HCT116 (cell line): ENCODE measurements at regions not wholly inside any gene's neighbourhood (a gene's known extent, or its start where the extent isn't known, plus 50 kb on each side); places are given as distances from the start of the nearest gene placed in this dataset.
A peak's percentile ranks its signal among the peaks of the same experiment; 100 is the strongest.

Experiments
- ATAC-seq: fragments of 200-7000 bp; cut with Tn5 transposase; 2 replicates; pipeline ENCODE4 v1.9.1; 2020; ENCODE audit warnings: mild to moderate bottlenecking, moderate library complexity
- BruUV-seq: library from RNA; stranded (reverse); fragments of 400-500 nt; replicated peaks from 2 replicates; lab custom pipeline; 2021; lab: Mats Ljungman, UMichigan
- CTCF ChIA-PET: fragments of 300-600 bp; sonication (Branson Sonifier 250); formaldehyde crosslinking; loops from one replicate; lab custom pipeline; 2021; ENCODE audit warnings: antibody characterized with exemption; lab: Charles Lee
- POLR2A ChIA-PET: fragments of 300-600, 350-600 bp; sonication (Branson Sonifier 250); formaldehyde crosslinking; loops from one replicate; lab custom pipeline; 2021; ENCODE audit warnings: antibody characterized with exemption; lab: Charles Lee
- RAD21 ChIA-PET, 2 experiments: fragments of 300-600 bp; sonication (Branson Sonifier 250); formaldehyde crosslinking; loops; one replicate each; lab custom pipeline; 2023; ENCODE audit warnings: low total read pairs in 2 of 2; ENCODE audit not compliant: uncharacterized antibody in 2 of 2, unreplicated experiment in 2 of 2, low non-redundant PET in 1 of 2; lab: Charles Lee
- DNase-seq: peaks from one replicate; pipeline ENCODE4 v3.0.0-alpha.2; 2010; ENCODE audit warnings: low read depth, low spot score
- H2AFZ ChIP-seq: fragments of 200-600 bp; shearing (Covaris generic), sonication (generic); 2 replicates; pipeline ENCODE4 v1.6.1; 2017; ENCODE audit warnings: low read depth, mixed run types, mixed read lengths, antibody characterized with exemption, low read length; ENCODE audit not compliant: poor library complexity, severe bottlenecking
- H3K27ac ChIP-seq: 2 replicates; pipeline ENCODE4 v1.5.1; 2012; ENCODE audit warnings: low read depth, low read length
- H3K27me3 ChIP-seq: fragments of 200-600 bp; sonication (generic); 2 replicates; pipeline ENCODE4 v1.6.1; 2016; ENCODE audit warnings: mixed run types, low read length, mixed read lengths; ENCODE audit not compliant: insufficient read depth
- H3K36me3 ChIP-seq, 2 experiments: fragments of 200-500 bp in 1 of 2; fragments of 200-600 bp in 1 of 2; sonication (Bioruptor generic) in 1 of 2; sonication (generic) in 1 of 2; 2 replicates each; pipeline versions ENCODE4 v1.5.1 to v1.6.1; 2014 to 2016; ENCODE audit warnings: low read length in 2 of 2, inconsistent platforms in 1 of 2, mixed read lengths in 1 of 2, mixed run types in 1 of 2; ENCODE audit not compliant: insufficient read depth in 2 of 2, control insufficient read depth in 1 of 2
- H3K4me1 ChIP-seq, 2 experiments: fragments of 200-600 bp in 1 of 2; sonication (generic) in 1 of 2; 2 replicates each; pipeline versions ENCODE4 v1.5.1 to v1.6.1; 2012 to 2017; ENCODE audit warnings: low read length in 2 of 2, inconsistent platforms in 1 of 2, mild to moderate bottlenecking in 1 of 2, mixed read lengths in 1 of 2, mixed run types in 1 of 2, moderate library complexity in 1 of 2; ENCODE audit not compliant: insufficient read depth in 2 of 2, control insufficient read depth in 1 of 2
- H3K4me2 ChIP-seq: fragments of 200-600 bp; sonication (generic); 2 replicates; pipeline ENCODE4 v1.6.1; 2017; ENCODE audit warnings: mixed run types, low read length, mixed read lengths
- H3K4me3 ChIP-seq, 2 experiments: fragments of 200-600 bp in 1 of 2; sonication (generic) in 1 of 2; replicated peaks in 1 of 2; 2 replicates each; pipeline ENCODE4 v1.5.1; 2011 to 2016; ENCODE audit warnings: low read length in 2 of 2, control low read depth in 1 of 2, low read depth in 1 of 2, mild to moderate bottlenecking in 1 of 2, mixed read lengths in 1 of 2, mixed run types in 1 of 2
- H3K79me2 ChIP-seq: fragments of 200-600 bp; sonication (generic); 2 replicates; pipeline ENCODE4 v1.6.1; 2017; ENCODE audit warnings: mild to moderate bottlenecking, mixed run types, low read length, moderate library complexity, mixed read lengths; ENCODE audit not compliant: insufficient read depth
- H3K9ac ChIP-seq: fragments of 200-600 bp; sonication (generic); 2 replicates; pipeline ENCODE4 v1.6.1; 2016; ENCODE audit warnings: low read length, mixed read lengths
- H3K9me2 ChIP-seq: fragments of 200-600 bp; sonication (generic), shearing (Covaris generic); 2 replicates; pipeline ENCODE4 v1.6.1; 2017; ENCODE audit warnings: mixed run types, mild to moderate bottlenecking, moderate library complexity; ENCODE audit not compliant: insufficient read depth
- H3K9me3 ChIP-seq, 2 experiments: fragments of 200-500 bp in 1 of 2; fragments of 200-600 bp in 1 of 2; sonication (Bioruptor generic) in 1 of 2; sonication (generic) in 1 of 2; 2 replicates each; pipeline ENCODE4 v1.6.1; 2014 to 2017; ENCODE audit warnings: low read length in 2 of 2, mixed read lengths in 2 of 2, inconsistent platforms in 1 of 2, low read depth in 1 of 2, mild to moderate bottlenecking in 1 of 2, mixed run types in 1 of 2, moderate library complexity in 1 of 2; ENCODE audit not compliant: control insufficient read depth in 1 of 2, insufficient read depth in 1 of 2
- H4K20me1 ChIP-seq: fragments of 200-600 bp; sonication (generic), shearing (Covaris generic); 2 replicates; pipeline ENCODE4 v1.6.1; 2017; ENCODE audit warnings: mixed run types, mild to moderate bottlenecking, moderate library complexity; ENCODE audit not compliant: insufficient read depth
- CTCF ChIP-seq, 3 experiments: fragments of 200-600 bp in 1 of 3; sonication (generic) in 1 of 3; IDR thresholded peaks in 2 of 3; conservative IDR thresholded peaks in 1 of 3; 2 replicates each; pipeline ENCODE4 v1.5.1; 2012 to 2017; ENCODE audit warnings: low read depth in 2 of 3, low read length in 2 of 3, antibody characterized with exemption in 1 of 3, borderline replicate concordance in 1 of 3, control low read depth in 1 of 3, mild to moderate bottlenecking in 1 of 3, mixed read lengths in 1 of 3, mixed run types in 1 of 3, moderate library complexity in 1 of 3; ENCODE audit not compliant: insufficient read depth in 1 of 3
- ELF1 ChIP-seq: IDR thresholded peaks from 2 replicates; pipeline ENCODE4 v1.6.1; 2012; ENCODE audit warnings: low read depth, borderline replicate concordance
- POLR2A ChIP-seq: IDR thresholded peaks from 2 replicates; pipeline ENCODE4 v1.7.0; 2011; ENCODE audit warnings: borderline replicate concordance; ENCODE audit not compliant: insufficient read depth, insufficient read length; ENCODE audit errors: extremely low read depth
- RAD21 ChIP-seq: IDR thresholded peaks from 2 replicates; pipeline ENCODE4 v1.6.1; 2012; ENCODE audit warnings: low read depth, mild to moderate bottlenecking
- intact Hi-C: fragments of 100-400 bp; cut with micrococcal nuclease; formaldehyde crosslinking; loops from 2 replicates; pipeline ENCODE4 v1.10.0; 2022

- Histone ChIP-seq H3K36me3 (no peaks in the 10 kb centered on the region), H3K4me1 (no peaks in the 10 kb centered on the region), H3K9me2 (no peaks in the 10 kb centered on the region), H2AFZ (no peak overlapping the region), H3K9ac (no peak overlapping the region), H3K4me3 (no peak overlapping the region), H3K4me2 (no peak overlapping the region), H4K20me1 (no peaks in the 10 kb centered on the region), H3K9me3 (no peaks in the 10 kb centered on the region), H3K27me3 (no peaks in the 10 kb centered on the region), H3K27ac (no peak overlapping the region), H3K79me2 (no peaks in the 10 kb centered on the region)
- ATAC-seq: no peak
- no TSS peak for BruUV-seq
- ChIA-PET CTCF (no interaction called here), POLR2A (no interaction called here), RAD21 (no interaction called here)
- DNase-seq: no peak
- intact Hi-C loops: no loop called here
- no peak for TF ChIP-seq POLR2A
- TF ChIP-seq CTCF (IDR thresholded peaks at IDR 0.05 in 2 of 3, conservative IDR thresholded peaks at IDR 0.05 in 1 of 3; ENCODE audit: borderline replicate concordance in 1 of 3, insufficient read depth in 1 of 3, low read depth in 2 of 3, low read length in 2 of 3): peak in 1 of 3 experiments; percentile 33; a peak in 1 of 6 replicates
Observed at GRCh38 chrX:6644411-6644810, 109.5 kb upstream of the VCX3A start.

- Histone ChIP-seq H3K9ac (no peak overlapping the region), H3K79me2 (no peaks in the 10 kb centered on the region), H4K20me1 (no peaks in the 10 kb centered on the region), H3K4me1 (no peaks in the 10 kb centered on the region), H3K27me3 (no peaks in the 10 kb centered on the region), H3K9me2 (no peaks in the 10 kb centered on the region), H3K36me3 (no peaks in the 10 kb centered on the region), H3K4me2 (no peak overlapping the region), H2AFZ (no peak overlapping the region), H3K27ac (no peak overlapping the region), H3K9me3 (no peaks in the 10 kb centered on the region), H3K4me3 (no peak overlapping the region)
- no TSS peak for BruUV-seq
- ChIA-PET RAD21 (no interaction called here), CTCF (no interaction called here), POLR2A (no interaction called here)
- TF ChIP-seq ELF1 (no peak), RAD21 (no peak)
- ATAC-seq (no peak), DNase-seq (no peak)
- intact Hi-C loops: no loop called here
Observed at GRCh38 chrX:6640727-6641126, 105.8 kb upstream of the VCX3A start.
